ENCODE measurements at regions not wholly inside any gene's neighbourhood (a gene's known extent, or its start where the extent isn't known, plus 50 kb on each side); places are given as distances from the start of the nearest gene placed in this dataset.

- H3K4me3 ChIP-seq (ENCODE audit: low read length in 2 of 2) = no peak overlapping the region
- peaks cover 2% of the 10 kb centered on the region in 2 donors for H3K9me3 ChIP-seq (ENCODE audit: control insufficient read depth in 2 of 2, low read length in 2 of 2)
- H3K27ac ChIP-seq (ENCODE audit: low read depth in 2 of 2, low read length in 2 of 2) = no peak overlapping the region
These were observed 61.8 kb upstream of the SDK1 start for GRCh38 chr7:3239291-3239691.

GRCh38 chr7:3240826-3241430 is 60.1 kb upstream of the SDK1 start:
- Histone ChIP-seq H3K9me3 (ENCODE audit: control insufficient read depth in 2 of 2, low read length in 2 of 2) (peaks cover 0 to 2% of the 10 kb centered on the region in 2 donors), H3K9ac (ENCODE audit: low read depth in 1 of 2, low read length in 2 of 2) (no peak overlapping the region), H3K27ac (ENCODE audit: low read depth in 2 of 2, low read length in 2 of 2) (no peak overlapping the region), H3K27me3 (ENCODE audit: control insufficient read depth in 2 of 2, insufficient read depth in 2 of 2, low read length in 2 of 2) (no peaks in the 10 kb centered on the region), H3K36me3 (ENCODE audit: control insufficient read depth in 2 of 2, insufficient read depth in 2 of 2, low read length in 2 of 2) (no peaks in the 10 kb centered on the region), H3K4me3 (ENCODE audit: low read length in 2 of 2) (no peak overlapping the region), H3K4me1 (ENCODE audit: control insufficient read depth in 2 of 2, insufficient read depth in 2 of 2, low read length in 2 of 2) (no peaks in the 10 kb centered on the region)

More at GRCh38 chr7:3239291-3239691, 61.8 kb upstream of the SDK1 start:
- H3K4me1 ChIP-seq (ENCODE audit: control insufficient read depth in 2 of 2, insufficient read depth in 2 of 2, low read length in 2 of 2) = no peaks in the 10 kb centered on the region
- H3K9ac ChIP-seq (ENCODE audit: low read depth in 1 of 2, low read length in 2 of 2) = no peak overlapping the region
- H3K36me3 ChIP-seq (ENCODE audit: control insufficient read depth in 2 of 2, insufficient read depth in 2 of 2, low read length in 2 of 2) = no peaks in the 10 kb centered on the region
- H3K27me3 ChIP-seq (ENCODE audit: control insufficient read depth in 2 of 2, insufficient read depth in 2 of 2, low read length in 2 of 2) = no peaks in the 10 kb centered on the region

DNA sequence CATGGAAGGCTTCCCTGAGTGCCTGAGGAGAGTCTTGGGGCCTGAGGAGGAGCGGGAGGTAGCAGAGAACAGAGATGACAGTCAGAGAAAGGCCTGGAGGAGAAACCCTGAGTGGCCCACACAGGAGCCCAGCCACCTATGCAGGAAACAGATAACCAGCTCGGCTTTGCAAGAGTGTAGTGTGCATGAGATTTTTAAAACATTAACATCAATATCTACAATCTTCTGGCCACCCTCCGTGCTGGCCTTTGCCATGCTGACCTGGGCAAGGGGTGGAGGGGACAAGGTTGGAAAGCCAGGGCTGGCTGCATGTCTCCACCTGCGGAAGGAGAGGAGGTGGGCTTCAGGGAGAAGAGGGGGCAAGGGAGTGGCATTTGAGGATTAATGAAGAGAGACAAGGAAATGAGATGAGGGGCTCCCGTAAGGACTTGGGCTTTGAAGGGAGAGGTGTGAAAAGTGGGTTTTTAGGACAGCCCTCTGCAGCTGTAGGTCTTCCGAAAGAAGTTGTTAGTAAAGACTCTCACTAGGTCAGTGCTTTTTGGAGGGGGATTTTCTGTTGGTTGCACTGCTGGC is 59.3 kb upstream of the SDK1 start:
- H3K27ac ChIP-seq (ENCODE audit: low read depth in 2 of 2, low read length in 2 of 2) = no peak overlapping the region
- H3K4me1 ChIP-seq (ENCODE audit: control insufficient read depth in 2 of 2, insufficient read depth in 2 of 2, low read length in 2 of 2) = no peaks in the 10 kb centered on the region
- H3K4me3 ChIP-seq (ENCODE audit: low read length in 2 of 2) = no peak overlapping the region
- no peak overlapping the region for H3K9ac ChIP-seq (ENCODE audit: low read depth in 1 of 2, low read length in 2 of 2)
- no peaks in the 10 kb centered on the region for H3K27me3 ChIP-seq (ENCODE audit: control insufficient read depth in 2 of 2, insufficient read depth in 2 of 2, low read length in 2 of 2)
- H3K36me3 ChIP-seq (ENCODE audit: control insufficient read depth in 2 of 2, insufficient read depth in 2 of 2, low read length in 2 of 2) = no peaks in the 10 kb centered on the region
- no peaks in the 10 kb centered on the region for H3K9me3 ChIP-seq (ENCODE audit: control insufficient read depth in 2 of 2, low read length in 2 of 2)

DNA sequence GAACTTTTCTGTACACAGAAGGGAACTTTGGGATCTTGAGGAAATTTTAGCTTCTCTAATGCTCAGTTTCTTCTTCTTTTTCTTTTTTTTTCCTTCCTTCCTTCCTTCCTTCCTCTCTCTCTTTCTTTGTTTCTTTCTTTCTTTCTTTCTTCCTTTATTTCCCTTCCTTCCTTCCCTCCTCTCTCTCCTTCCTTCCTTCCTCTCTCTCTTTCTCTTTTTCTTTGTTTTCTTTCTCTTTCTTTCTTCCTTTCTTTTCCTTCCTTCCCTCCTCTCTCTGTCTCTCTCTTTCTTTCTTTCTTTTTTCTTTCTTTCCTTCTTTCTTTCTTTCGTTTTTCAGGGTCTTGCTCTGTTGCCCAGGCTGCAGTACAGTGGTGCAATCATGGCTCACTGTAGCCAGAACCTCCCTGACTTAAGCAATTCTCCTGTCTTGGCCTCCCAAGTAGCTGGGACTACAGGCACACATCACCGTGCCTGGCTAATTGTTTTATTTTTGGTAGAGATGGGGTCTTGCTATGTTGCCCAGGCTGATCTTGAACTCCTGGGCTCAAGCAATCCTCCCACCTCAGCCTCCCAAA is 58.6 kb upstream of the SDK1 start:
- H3K36me3 ChIP-seq (ENCODE audit: control insufficient read depth in 2 of 2, insufficient read depth in 2 of 2, low read length in 2 of 2) = no peaks in the 10 kb centered on the region
- H3K4me1 ChIP-seq (ENCODE audit: control insufficient read depth in 2 of 2, insufficient read depth in 2 of 2, low read length in 2 of 2) = no peaks in the 10 kb centered on the region
- no peak overlapping the region for H3K9ac ChIP-seq (ENCODE audit: low read depth in 1 of 2, low read length in 2 of 2)
- no peaks in the 10 kb centered on the region for H3K9me3 ChIP-seq (ENCODE audit: control insufficient read depth in 2 of 2, low read length in 2 of 2)
- H3K27ac ChIP-seq (ENCODE audit: low read depth in 2 of 2, low read length in 2 of 2) = no peak overlapping the region
- H3K4me3 ChIP-seq (ENCODE audit: low read length in 2 of 2) = no peak overlapping the region
- no peaks in the 10 kb centered on the region for H3K27me3 ChIP-seq (ENCODE audit: control insufficient read depth in 2 of 2, insufficient read depth in 2 of 2, low read length in 2 of 2)

DNA sequence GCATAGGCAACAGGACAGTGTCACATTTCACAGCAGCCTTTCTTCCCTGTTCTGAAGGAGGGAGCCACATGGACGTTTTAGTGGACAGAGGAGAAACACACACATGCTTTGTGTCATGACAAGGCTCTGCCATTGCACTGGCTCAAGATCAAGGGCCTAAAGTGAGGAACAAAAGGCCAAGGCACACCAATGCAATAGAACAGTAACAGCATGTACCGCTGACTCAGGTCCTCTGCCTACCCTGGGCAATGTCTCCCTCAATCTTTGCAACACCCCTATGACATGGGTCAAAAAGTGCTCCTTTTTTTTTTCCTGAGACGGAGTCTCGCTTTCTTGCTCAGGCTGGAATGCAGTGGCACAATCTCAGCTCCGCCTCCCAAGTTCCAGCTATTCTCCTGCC is 57.8 kb upstream of the SDK1 start:
- no peaks in the 10 kb centered on the region for H3K9me3 ChIP-seq (ENCODE audit: control insufficient read depth in 2 of 2, low read length in 2 of 2)
- no peak overlapping the region for H3K4me3 ChIP-seq (ENCODE audit: low read length in 2 of 2)
- no peak overlapping the region for H3K27ac ChIP-seq (ENCODE audit: low read depth in 2 of 2, low read length in 2 of 2)
- no peaks in the 10 kb centered on the region for H3K36me3 ChIP-seq (ENCODE audit: control insufficient read depth in 2 of 2, insufficient read depth in 2 of 2, low read length in 2 of 2)
- H3K9ac ChIP-seq (ENCODE audit: low read depth in 1 of 2, low read length in 2 of 2) = no peak overlapping the region
- no peaks in the 10 kb centered on the region for H3K27me3 ChIP-seq (ENCODE audit: control insufficient read depth in 2 of 2, insufficient read depth in 2 of 2, low read length in 2 of 2)
- no peaks in the 10 kb centered on the region for H3K4me1 ChIP-seq (ENCODE audit: control insufficient read depth in 2 of 2, insufficient read depth in 2 of 2, low read length in 2 of 2)

DNA sequence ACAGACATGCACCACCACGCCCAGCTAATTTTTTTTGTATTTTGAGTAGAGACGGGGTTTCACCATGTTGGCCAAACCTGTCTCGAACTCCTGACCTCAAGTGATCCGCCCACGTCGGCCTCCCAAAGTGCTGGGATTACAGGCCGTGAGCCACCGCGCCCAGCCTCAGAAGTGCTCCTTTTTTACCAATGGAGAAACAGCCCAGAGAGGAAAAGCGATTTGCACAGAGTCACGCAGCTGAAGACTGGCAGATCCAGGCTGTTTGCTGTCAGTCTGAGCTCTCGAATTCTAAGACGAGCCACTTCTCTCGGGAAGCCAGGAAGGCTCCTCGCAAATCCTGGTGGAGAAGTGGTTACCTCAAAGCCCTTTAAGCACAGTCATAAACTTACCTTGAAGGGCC is 57.4 kb upstream of the SDK1 start:
- Histone ChIP-seq H3K9me3 (ENCODE audit: control insufficient read depth in 2 of 2, low read length in 2 of 2) (no peaks in the 10 kb centered on the region), H3K27ac (ENCODE audit: low read depth in 2 of 2, low read length in 2 of 2) (no peak overlapping the region), H3K27me3 (ENCODE audit: control insufficient read depth in 2 of 2, insufficient read depth in 2 of 2, low read length in 2 of 2) (no peaks in the 10 kb centered on the region)

GRCh38 chr7:3244241-3244814 is 56.7 kb upstream of the SDK1 start:
- H3K27me3 ChIP-seq (ENCODE audit: control insufficient read depth in 2 of 2, insufficient read depth in 2 of 2, low read length in 2 of 2) = no peaks in the 10 kb centered on the region
- no peaks in the 10 kb centered on the region for H3K4me1 ChIP-seq (ENCODE audit: control insufficient read depth in 2 of 2, insufficient read depth in 2 of 2, low read length in 2 of 2)
- no peak overlapping the region for H3K27ac ChIP-seq (ENCODE audit: low read depth in 2 of 2, low read length in 2 of 2)
- H3K9me3 ChIP-seq (ENCODE audit: control insufficient read depth in 2 of 2, low read length in 2 of 2) = no peaks in the 10 kb centered on the region
- no peak overlapping the region for H3K9ac ChIP-seq (ENCODE audit: low read depth in 1 of 2, low read length in 2 of 2)
- no peaks in the 10 kb centered on the region for H3K36me3 ChIP-seq (ENCODE audit: control insufficient read depth in 2 of 2, insufficient read depth in 2 of 2, low read length in 2 of 2)
- H3K4me3 ChIP-seq (ENCODE audit: low read length in 2 of 2) = no peak overlapping the region

More for the DNA sequence above, 57.4 kb upstream of the SDK1 start:
- H3K4me3 ChIP-seq (ENCODE audit: low read length in 2 of 2) = no peak overlapping the region
- H3K9ac ChIP-seq (ENCODE audit: low read depth in 1 of 2, low read length in 2 of 2) = no peak overlapping the region
- no peaks in the 10 kb centered on the region for H3K4me1 ChIP-seq (ENCODE audit: control insufficient read depth in 2 of 2, insufficient read depth in 2 of 2, low read length in 2 of 2)
- no peaks in the 10 kb centered on the region for H3K36me3 ChIP-seq (ENCODE audit: control insufficient read depth in 2 of 2, insufficient read depth in 2 of 2, low read length in 2 of 2)

DNA sequence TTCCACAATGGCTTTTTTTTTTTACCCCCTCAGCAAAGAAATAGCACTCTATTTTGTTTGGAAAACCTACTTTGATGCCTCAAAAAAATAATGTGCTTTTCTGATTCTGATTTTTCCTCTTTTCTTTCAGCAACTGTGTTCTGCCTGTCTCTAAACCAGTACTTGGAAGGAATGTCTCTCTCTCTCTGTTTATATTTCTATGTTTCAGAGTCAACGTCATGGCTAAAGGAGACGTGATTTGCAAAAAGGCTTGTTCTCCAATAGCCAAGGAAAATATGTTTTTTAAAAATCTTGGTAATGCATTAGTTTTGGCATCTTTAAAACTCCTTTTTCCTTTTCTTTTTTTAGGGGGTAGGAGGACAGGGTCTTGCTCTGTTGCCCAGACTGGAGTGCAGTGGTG is 56.0 kb upstream of the SDK1 start:
- Histone ChIP-seq H3K4me1 (ENCODE audit: control insufficient read depth in 2 of 2, insufficient read depth in 2 of 2, low read length in 2 of 2) (no peaks in the 10 kb centered on the region), H3K4me3 (ENCODE audit: low read length in 2 of 2) (no peak overlapping the region), H3K9me3 (ENCODE audit: control insufficient read depth in 2 of 2, low read length in 2 of 2) (no peaks in the 10 kb centered on the region), H3K27ac (ENCODE audit: low read depth in 2 of 2, low read length in 2 of 2) (no peak overlapping the region), H3K9ac (ENCODE audit: low read depth in 1 of 2, low read length in 2 of 2) (no peak overlapping the region), H3K27me3 (ENCODE audit: control insufficient read depth in 2 of 2, insufficient read depth in 2 of 2, low read length in 2 of 2) (no peaks in the 10 kb centered on the region), H3K36me3 (ENCODE audit: control insufficient read depth in 2 of 2, insufficient read depth in 2 of 2, low read length in 2 of 2) (no peaks in the 10 kb centered on the region)

DNA sequence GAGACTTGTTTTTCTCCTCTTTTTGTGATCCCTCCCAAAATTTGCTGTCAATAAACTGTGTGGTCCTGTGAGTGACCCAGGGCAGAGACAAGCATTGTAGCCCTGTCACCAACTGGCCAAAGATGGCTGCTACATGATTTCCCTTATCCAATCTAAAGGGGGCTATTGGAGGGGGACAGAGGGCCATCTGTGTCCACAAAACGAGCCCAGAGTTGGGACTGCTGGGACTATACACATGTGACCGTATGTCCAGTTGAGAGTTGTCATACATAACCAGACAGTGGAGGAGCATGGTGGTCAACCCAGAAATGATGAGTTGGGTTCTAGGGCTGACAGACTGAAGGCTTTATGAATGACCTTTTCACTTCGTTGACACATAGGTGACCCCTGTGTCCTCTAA is 55.3 kb upstream of the SDK1 start:
- no peaks in the 10 kb centered on the region for H3K4me1 ChIP-seq (ENCODE audit: control insufficient read depth in 2 of 2, insufficient read depth in 2 of 2, low read length in 2 of 2)
- no peaks in the 10 kb centered on the region for H3K27me3 ChIP-seq (ENCODE audit: control insufficient read depth in 2 of 2, insufficient read depth in 2 of 2, low read length in 2 of 2)
- H3K9ac ChIP-seq (ENCODE audit: low read depth in 1 of 2, low read length in 2 of 2) = no peak overlapping the region
- no peak overlapping the region for H3K27ac ChIP-seq (ENCODE audit: low read depth in 2 of 2, low read length in 2 of 2)
- H3K4me3 ChIP-seq (ENCODE audit: low read length in 2 of 2) = no peak overlapping the region
- H3K9me3 ChIP-seq (ENCODE audit: control insufficient read depth in 2 of 2, low read length in 2 of 2) = no peaks in the 10 kb centered on the region
- H3K36me3 ChIP-seq (ENCODE audit: control insufficient read depth in 2 of 2, insufficient read depth in 2 of 2, low read length in 2 of 2) = no peaks in the 10 kb centered on the region

DNA sequence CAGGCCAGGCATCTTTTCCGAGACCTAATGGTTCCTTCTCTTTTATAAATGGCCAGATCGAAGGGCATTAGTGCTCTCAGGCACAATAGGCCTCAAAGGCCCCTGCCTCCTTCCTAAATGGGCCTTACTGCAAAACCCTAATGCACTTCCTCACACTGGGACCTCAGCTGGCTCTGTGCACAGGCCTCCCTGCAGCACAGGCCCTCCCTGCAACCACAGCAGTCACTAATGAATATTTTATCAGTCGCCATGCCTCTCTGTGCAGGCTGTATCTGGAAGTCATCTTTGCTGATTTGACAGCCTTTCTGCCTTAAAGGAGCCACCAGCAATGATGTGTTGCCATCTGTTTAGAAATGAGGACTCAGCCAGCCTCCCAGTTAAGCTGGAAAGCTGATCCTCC is 54.9 kb upstream of the SDK1 start:
- Histone ChIP-seq H3K9me3 (ENCODE audit: control insufficient read depth in 2 of 2, low read length in 2 of 2) (no peaks in the 10 kb centered on the region), H3K4me1 (ENCODE audit: control insufficient read depth in 2 of 2, insufficient read depth in 2 of 2, low read length in 2 of 2) (no peaks in the 10 kb centered on the region), H3K4me3 (ENCODE audit: low read length in 2 of 2) (no peak overlapping the region), H3K9ac (ENCODE audit: low read depth in 1 of 2, low read length in 2 of 2) (no peak overlapping the region), H3K27me3 (ENCODE audit: control insufficient read depth in 2 of 2, insufficient read depth in 2 of 2, low read length in 2 of 2) (no peaks in the 10 kb centered on the region), H3K36me3 (ENCODE audit: control insufficient read depth in 2 of 2, insufficient read depth in 2 of 2, low read length in 2 of 2) (no peaks in the 10 kb centered on the region), H3K27ac (ENCODE audit: low read depth in 2 of 2, low read length in 2 of 2) (no peak overlapping the region)

All from mucosa of rectum (tissue), 2 donors.